ENCODE measurements at regions not wholly inside any gene's neighbourhood (a gene's known extent, or its start where the extent isn't known, plus 50 kb on each side); places are given as distances from the start of the nearest gene placed in this dataset.

- Histone ChIP-seq H3K36me3 (ENCODE audit: control insufficient read depth in 2 of 2, insufficient read depth in 2 of 2, low read length in 1 of 2) (peaks cover 11 to 15% of the 10 kb centered on the region in 2 experiments), H2AFZ (ENCODE audit: control insufficient read depth, low read depth, low read length) (no peak overlapping the region), H3K4me2 (ENCODE audit: control insufficient read depth, insufficient read depth) (no peak overlapping the region), H3K9ac (ENCODE audit: control insufficient read depth, insufficient read depth, low read length) (no peak overlapping the region), H3K27ac (ENCODE audit: control insufficient read depth, insufficient read depth) (no peak overlapping the region), H3K4me1 (ENCODE audit: control insufficient read depth, insufficient read depth, low read length) (no peaks in the 10 kb centered on the region; the same call in 1 of the 2 replicates), H3K4me3 (no peak overlapping the region), H3K79me2 (ENCODE audit: control insufficient read depth, insufficient read depth, low read length) (no peaks in the 10 kb centered on the region), H3K27me3 (replicated peaks in 1 of 2; ENCODE audit: control insufficient read depth in 2 of 2, insufficient read depth in 2 of 2, low read length in 1 of 2) (no peaks in the 10 kb centered on the region), H3K9me3 (replicated peaks; ENCODE audit: control insufficient read depth, insufficient read depth, low read length) (peaks cover 18% of the 10 kb centered on the region; the same call in 2 of the 3 replicates), H4K20me1 (ENCODE audit: control insufficient read depth, insufficient read depth) (no peaks in the 10 kb centered on the region)
- 96% methylated on average over 11 of the region's 11 CpGs for WGBS (ENCODE audit: insufficient coverage, insufficient replicate concordance, low lambda C conversion rate, missing lambda C conversion rate)
- DNase-seq (ENCODE audit: low read depth, low spot score) (no peak), FAIRE-seq (no peak), ATAC-seq (no peak)
- POLR2A ChIA-PET, result interaction anchor here (0.6 to 0.7 kb wide), 2 partner anchors 36 to 47 kb away, joined by 4 to 5 read pairs; no protein-coding TSS in a partner anchor
- CTCF ChIA-PET, result interaction anchor here (0.7 to 1.5 kb wide), 4 partner anchors 13 to 124 kb away, joined by 3 read pairs; no protein-coding TSS in a partner anchor
- intact Hi-C loops (cut with micrococcal nuclease; ENCODE audit: unreplicated experiment) (no loop called here), in situ Hi-C loops (cut with MboI) (no loop called here)
- SMC1A ChIA-PET (ENCODE audit: uncharacterized antibody, unreplicated experiment), result interaction anchor here (0.6 to 1.9 kb wide), 8 partner anchors 13 to 200 kb away, joined by 3 to 8 read pairs (median 4); no protein-coding TSS in a partner anchor
- RAD21 ChIA-PET (ENCODE audit: unreplicated experiment), result interaction anchor here (1.5 to 2.4 kb wide), 3 partner anchors 9 to 18 kb away, joined by 4 to 11 read pairs (median 4); no protein-coding TSS in a partner anchor
- no TSS peak for BruUV-seq (replicated peaks)
- no peak for TF ChIP-seq SMAD1 (IDR thresholded peaks at IDR 0.05; ENCODE audit: low read depth, partially characterized antibody)
- no peak for TF ChIP-seq JUNB (IDR thresholded peaks at IDR 0.05)
- no peak for TF ChIP-seq RUNX3 (IDR thresholded peaks at IDR 0.05; ENCODE audit: low read length)
- TF ChIP-seq ZBTB11 (CRISPR knock-in tag; IDR thresholded peaks at IDR 0.05), result no peak
- no peak for TF ChIP-seq RBBP5 (conservative IDR thresholded peaks at IDR 0.05)
- no peak for TF ChIP-seq NFYB (IDR thresholded peaks at IDR 0.05; ENCODE audit: insufficient read depth, low read depth, low read length)
- TF ChIP-seq YY1 (IDR thresholded peaks at IDR 0.05; ENCODE audit: low read depth, low read length), result no peak
- no peak for TF ChIP-seq EED (IDR thresholded peaks at IDR 0.05; ENCODE audit: low read depth)
- TF ChIP-seq SPI1 (IDR thresholded peaks at IDR 0.05; ENCODE audit: borderline replicate concordance, insufficient read depth, low read depth, low read length), result no peak
- TF ChIP-seq SUPT20H (IDR thresholded peaks at IDR 0.05; ENCODE audit: borderline replicate concordance, control insufficient read depth, low read depth, low read length), result no peak
- no peak for TF ChIP-seq WRNIP1 (IDR thresholded peaks at IDR 0.05; ENCODE audit: borderline replicate concordance, low read depth, low read length)
- TF ChIP-seq PRDM15 (CRISPR knock-in tag; IDR thresholded peaks at IDR 0.05), result no peak
- no peak for TF ChIP-seq MTA2 (IDR thresholded peaks at IDR 0.05; ENCODE audit: low read depth)
- TF ChIP-seq MYC (IDR thresholded peaks at IDR 0.05; ENCODE audit: insufficient read depth, insufficient read length, insufficient replicate concordance, low read length, severe bottlenecking), result no peak
- no peak for TF ChIP-seq IRF4 (IDR thresholded peaks at IDR 0.05; ENCODE audit: low read depth, low read length)
- no peak for TF ChIP-seq PAX5 (IDR thresholded peaks at IDR 0.05; ENCODE audit: borderline replicate concordance, low read depth, low read length)
Measured at GRCh38 chr6:11296449-11297375, 64.2 kb upstream of the NEDD9 start.

Data from GM12878 (cell line).